IMR-90 (cell line): ENCODE measurements at regions not wholly inside any gene's neighbourhood (a gene's known extent, or its start where the extent isn't known, plus 50 kb on each side); places are given as distances from the start of the nearest gene placed in this dataset.

Source experiments
- CTCF ChIP-seq: conservative IDR thresholded peaks from 2 replicates; pipeline ENCODE4 v1.5.1; 2012; ENCODE audit warnings: mild to moderate bottlenecking, low read depth, low read length, improper control_type of control experiment
- POLR2A ChIP-seq: IDR thresholded peaks from 2 replicates; pipeline ENCODE4 v1.6.1; 2012; ENCODE audit warnings: mild to moderate bottlenecking, low read depth, low read length
- RFX5 ChIP-seq: IDR thresholded peaks from 2 replicates; pipeline ENCODE4 v1.8.0; 2012; ENCODE audit warnings: low read depth, mild to moderate bottlenecking, low read length, moderate library complexity

- TF ChIP-seq POLR2A (no peak), RFX5 (no peak), CTCF (no peak)
Observed at GRCh38 chr5:30479104-30479503, 714.4 kb upstream of the CDH6 start.
